ENCODE measurements at regions not wholly inside any gene's neighbourhood (a gene's known extent, or its start where the extent isn't known, plus 50 kb on each side); places are given as distances from the start of the nearest gene placed in this dataset.

GRCh38 chr1:5812295-5812694 is 179.9 kb downstream of the NPHP4 start:
- no peak overlapping the region for H3K4me3 ChIP-seq (ENCODE audit: insufficient read depth, low read depth, low read length)
- no peaks in the 10 kb centered on the region for H3K36me3 ChIP-seq (ENCODE audit: control insufficient read depth, insufficient read depth, low read length)
- no peak overlapping the region for H3K27ac ChIP-seq (ENCODE audit: insufficient read depth, low read depth, low read length, poor library complexity, severe bottlenecking)
- 98 to 100% methylated on average over 1 to 2 of the region's 2 CpGs for WGBS, 2 experiments
- no peaks in the 10 kb centered on the region for H3K9me3 ChIP-seq (ENCODE audit: control insufficient read depth, low read length)
- no peaks in the 10 kb centered on the region for H3K27me3 ChIP-seq (ENCODE audit: control insufficient read depth, insufficient read depth, low read length, poor library complexity, severe bottlenecking)
- no peaks in the 10 kb centered on the region for H3K4me1 ChIP-seq (ENCODE audit: control insufficient read depth, insufficient read depth, low read length)

GRCh38 chr1:5811419-5811818 is 180.8 kb downstream of the NPHP4 start:
- no peaks in the 10 kb centered on the region for H3K36me3 ChIP-seq (ENCODE audit: control insufficient read depth, insufficient read depth, low read length)
- no peaks in the 10 kb centered on the region for H3K4me1 ChIP-seq (ENCODE audit: control insufficient read depth, insufficient read depth, low read length)
- no peaks in the 10 kb centered on the region for H3K27me3 ChIP-seq (ENCODE audit: control insufficient read depth, insufficient read depth, low read length, poor library complexity, severe bottlenecking)
- no peak overlapping the region for H3K4me3 ChIP-seq (ENCODE audit: insufficient read depth, low read depth, low read length)
- 73 to 79% methylated on average over 11 of the region's 11 CpGs for WGBS, 2 experiments
- H3K9me3 ChIP-seq (ENCODE audit: control insufficient read depth, low read length), result no peaks in the 10 kb centered on the region
- no peak overlapping the region for H3K27ac ChIP-seq (ENCODE audit: insufficient read depth, low read depth, low read length, poor library complexity, severe bottlenecking)

DNA sequence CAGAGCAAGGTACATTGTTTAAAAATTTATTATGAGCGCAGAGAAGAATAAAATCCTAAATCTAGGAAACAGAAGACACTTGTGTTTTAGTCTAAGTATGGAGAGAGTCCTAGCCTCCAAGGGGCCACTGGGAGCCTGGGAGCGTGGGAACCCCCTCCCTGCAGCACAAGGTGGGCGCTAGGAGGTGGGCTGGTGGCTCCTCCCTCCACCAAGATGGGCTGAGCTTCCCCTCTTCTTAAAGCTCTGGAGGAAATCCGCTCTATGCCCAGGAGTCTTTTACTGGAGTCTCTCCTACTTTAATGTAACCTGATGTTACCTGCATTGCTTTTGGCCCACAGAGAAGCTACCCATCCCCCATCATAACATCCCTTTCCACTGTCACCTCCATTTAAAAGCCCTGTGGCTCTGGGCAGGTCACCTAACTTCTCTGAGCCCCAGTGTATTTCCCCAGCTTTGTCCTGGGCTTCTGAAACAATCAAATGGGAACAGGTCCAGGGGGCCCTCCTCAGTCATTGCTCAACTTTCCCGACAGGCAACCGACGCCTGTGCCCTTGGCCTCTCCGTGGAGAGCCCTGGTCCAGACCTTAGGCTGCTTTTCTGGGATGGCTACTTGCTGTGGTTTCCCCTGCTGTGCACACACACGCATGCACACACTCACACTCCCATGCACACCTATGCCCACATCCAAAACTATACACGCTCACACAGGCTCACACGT is 181.5 kb downstream of the NPHP4 start:
- Histone ChIP-seq H3K27me3 (ENCODE audit: control insufficient read depth, insufficient read depth, low read length, poor library complexity, severe bottlenecking) (no peaks in the 10 kb centered on the region), H3K4me1 (ENCODE audit: control insufficient read depth, insufficient read depth, low read length) (no peaks in the 10 kb centered on the region), H3K36me3 (ENCODE audit: control insufficient read depth, insufficient read depth, low read length) (no peaks in the 10 kb centered on the region), H3K4me3 (ENCODE audit: insufficient read depth, low read depth, low read length) (no peak overlapping the region), H3K27ac (ENCODE audit: insufficient read depth, low read depth, low read length, poor library complexity, severe bottlenecking) (no peak overlapping the region), H3K9me3 (ENCODE audit: control insufficient read depth, low read length) (no peaks in the 10 kb centered on the region)
- WGBS, 2 experiments, result 82 to 83% methylated on average over 10 to 11 of the region's 11 CpGs

GRCh38 chr1:5810131-5810530 is 182.1 kb downstream of the NPHP4 start:
- WGBS, 2 experiments, result 95 to 96% methylated on average over 16 of the region's 16 CpGs

DNA sequence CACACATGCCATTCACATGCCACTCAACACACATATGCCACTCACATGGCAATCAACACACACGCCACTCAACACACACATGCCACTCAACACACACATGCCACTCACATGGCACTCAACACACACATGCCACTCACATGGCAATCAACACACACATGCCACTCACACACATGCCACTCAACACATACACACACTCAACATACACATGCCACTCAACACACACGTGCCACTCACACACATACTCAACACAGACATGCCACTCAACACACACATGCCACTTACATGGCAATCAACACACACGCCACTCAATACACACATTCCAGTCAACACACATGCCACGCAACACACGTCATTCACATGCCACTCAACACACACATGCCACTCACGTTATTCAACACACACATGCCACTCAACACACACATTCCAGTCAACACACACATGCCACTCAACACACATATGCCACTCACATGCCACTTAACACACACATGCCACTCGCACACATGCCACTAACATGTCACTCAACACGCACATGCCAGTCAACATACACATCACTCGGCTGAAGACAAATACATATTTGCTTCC is 182.9 kb downstream of the NPHP4 start:
- no peak overlapping the region for H3K27ac ChIP-seq (ENCODE audit: insufficient read depth, low read depth, low read length, poor library complexity, severe bottlenecking)
- H3K36me3 ChIP-seq (ENCODE audit: control insufficient read depth, insufficient read depth, low read length), result no peaks in the 10 kb centered on the region
- no peaks in the 10 kb centered on the region for H3K9me3 ChIP-seq (ENCODE audit: control insufficient read depth, low read length)
- H3K4me3 ChIP-seq (ENCODE audit: insufficient read depth, low read depth, low read length), result no peak overlapping the region
- no peaks in the 10 kb centered on the region for H3K4me1 ChIP-seq (ENCODE audit: control insufficient read depth, insufficient read depth, low read length)
- H3K27me3 ChIP-seq (ENCODE audit: control insufficient read depth, insufficient read depth, low read length, poor library complexity, severe bottlenecking), result no peaks in the 10 kb centered on the region
- 91 to 94% methylated on average over 9 of the region's 9 CpGs for WGBS, 2 experiments

More at GRCh38 chr1:5810131-5810530, 182.1 kb downstream of the NPHP4 start:
- Histone ChIP-seq H3K4me1 (ENCODE audit: control insufficient read depth, insufficient read depth, low read length) (no peaks in the 10 kb centered on the region), H3K4me3 (ENCODE audit: insufficient read depth, low read depth, low read length) (no peak overlapping the region), H3K27ac (ENCODE audit: insufficient read depth, low read depth, low read length, poor library complexity, severe bottlenecking) (no peak overlapping the region), H3K36me3 (ENCODE audit: control insufficient read depth, insufficient read depth, low read length) (no peaks in the 10 kb centered on the region), H3K27me3 (ENCODE audit: control insufficient read depth, insufficient read depth, low read length, poor library complexity, severe bottlenecking) (no peaks in the 10 kb centered on the region), H3K9me3 (ENCODE audit: control insufficient read depth, low read length) (no peaks in the 10 kb centered on the region)

GRCh38 chr1:5803851-5804250 is 188.4 kb downstream of the NPHP4 start:
- H3K9me3 ChIP-seq (ENCODE audit: control insufficient read depth, low read length), result no peaks in the 10 kb centered on the region
- no peak overlapping the region for H3K4me3 ChIP-seq (ENCODE audit: insufficient read depth, low read depth, low read length)
- no peaks in the 10 kb centered on the region for H3K36me3 ChIP-seq (ENCODE audit: control insufficient read depth, insufficient read depth, low read length)
- H3K27me3 ChIP-seq (ENCODE audit: control insufficient read depth, insufficient read depth, low read length, poor library complexity, severe bottlenecking), result no peaks in the 10 kb centered on the region
- no peaks in the 10 kb centered on the region for H3K4me1 ChIP-seq (ENCODE audit: control insufficient read depth, insufficient read depth, low read length)
- no peak overlapping the region for H3K27ac ChIP-seq (ENCODE audit: insufficient read depth, low read depth, low read length, poor library complexity, severe bottlenecking)

DNA sequence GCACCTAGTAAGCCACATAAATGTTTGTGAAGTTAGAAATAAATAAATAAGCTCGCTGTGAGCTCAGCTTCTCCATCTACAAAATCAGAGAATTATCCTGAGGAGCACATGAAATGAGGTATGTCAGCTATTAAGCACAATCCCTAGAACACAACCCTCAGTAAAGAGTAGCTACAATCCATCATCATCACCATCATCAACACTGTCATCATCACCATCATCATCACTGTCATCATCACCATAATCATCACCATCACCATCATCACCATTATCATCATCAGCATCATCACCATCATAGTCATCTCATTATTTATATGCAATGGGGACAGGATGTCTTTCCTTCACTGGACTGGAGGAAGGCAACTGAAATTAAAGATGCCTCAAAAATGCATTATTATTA is 189.6 kb downstream of the NPHP4 start:
- Histone ChIP-seq H3K4me3 (ENCODE audit: insufficient read depth, low read depth, low read length) (no peak overlapping the region), H3K27ac (ENCODE audit: insufficient read depth, low read depth, low read length, poor library complexity, severe bottlenecking) (no peak overlapping the region), H3K27me3 (ENCODE audit: control insufficient read depth, insufficient read depth, low read length, poor library complexity, severe bottlenecking) (no peaks in the 10 kb centered on the region), H3K9me3 (ENCODE audit: control insufficient read depth, low read length) (no peaks in the 10 kb centered on the region), H3K36me3 (ENCODE audit: control insufficient read depth, insufficient read depth, low read length) (no peaks in the 10 kb centered on the region), H3K4me1 (ENCODE audit: control insufficient read depth, insufficient read depth, low read length) (peaks cover 10% of the 10 kb centered on the region)
- 89 to 100% methylated on average over 1 of the region's 1 CpG for WGBS, 2 experiments

DNA sequence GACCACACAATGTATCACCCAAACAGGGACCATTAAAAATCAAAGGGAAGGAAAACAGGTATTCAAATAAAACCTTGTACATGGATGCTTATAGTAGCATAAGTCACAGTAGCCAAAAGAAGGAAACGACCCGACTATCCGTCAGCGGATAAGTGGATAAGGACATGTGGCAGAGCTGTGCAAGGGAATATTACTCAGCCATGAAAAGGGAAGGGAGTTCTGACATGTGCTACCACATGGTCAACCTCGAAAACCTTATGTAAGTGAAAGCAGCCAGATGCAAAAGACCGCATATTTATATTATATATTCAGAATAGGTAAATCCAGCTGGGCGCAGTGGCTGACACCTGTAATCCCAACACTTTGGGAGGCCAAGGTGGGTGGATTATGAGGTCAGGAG is 193.3 kb downstream of the NPHP4 start:
- H3K36me3 ChIP-seq (ENCODE audit: control insufficient read depth, insufficient read depth, low read length), result no peaks in the 10 kb centered on the region
- H3K4me3 ChIP-seq (ENCODE audit: insufficient read depth, low read depth, low read length), result no peak overlapping the region
- WGBS, 2 experiments, result 92 to 96% methylated on average over 6 to 7 of the region's 7 CpGs
- H3K27me3 ChIP-seq (ENCODE audit: control insufficient read depth, insufficient read depth, low read length, poor library complexity, severe bottlenecking), result no peaks in the 10 kb centered on the region
- H3K9me3 ChIP-seq (ENCODE audit: control insufficient read depth, low read length), result no peaks in the 10 kb centered on the region
- H3K27ac ChIP-seq (ENCODE audit: insufficient read depth, low read depth, low read length, poor library complexity, severe bottlenecking), result no peak overlapping the region
- H3K4me1 ChIP-seq (ENCODE audit: control insufficient read depth, insufficient read depth, low read length), result peaks cover 11% of the 10 kb centered on the region

DNA sequence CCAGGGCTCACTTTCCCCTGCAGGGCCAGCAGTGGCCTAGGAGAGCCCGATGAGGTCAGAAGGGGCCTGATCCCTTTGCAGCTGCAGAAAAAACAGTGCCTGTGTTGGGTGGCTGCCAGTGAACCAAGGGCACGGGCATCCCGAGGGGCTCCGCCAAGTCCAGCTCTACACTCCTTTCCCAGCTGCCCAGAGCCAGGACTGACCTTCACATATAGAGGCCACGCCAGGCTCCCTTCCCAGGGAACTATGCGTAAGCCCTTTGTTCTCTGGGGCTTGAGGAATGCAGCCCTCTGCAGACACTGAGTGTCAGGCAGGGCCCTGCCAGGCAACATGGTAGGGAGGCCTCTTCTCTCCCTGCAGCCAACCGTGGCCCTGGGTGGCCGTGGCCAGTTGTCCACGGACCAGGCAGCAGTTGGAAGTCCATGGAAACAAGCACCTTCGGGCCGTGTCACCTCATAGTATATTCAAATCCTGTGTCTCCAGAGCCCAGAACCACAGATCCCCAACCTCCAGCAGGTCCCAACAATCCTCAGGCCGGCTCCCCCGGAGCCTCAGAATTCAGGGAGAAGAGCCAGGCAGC is 194.0 kb downstream of the NPHP4 start:
- Histone ChIP-seq H3K9me3 (ENCODE audit: control insufficient read depth, low read length) (no peaks in the 10 kb centered on the region), H3K4me3 (ENCODE audit: insufficient read depth, low read depth, low read length) (no peak overlapping the region), H3K27ac (ENCODE audit: insufficient read depth, low read depth, low read length, poor library complexity, severe bottlenecking) (no peak overlapping the region), H3K27me3 (ENCODE audit: control insufficient read depth, insufficient read depth, low read length, poor library complexity, severe bottlenecking) (no peaks in the 10 kb centered on the region), H3K36me3 (ENCODE audit: control insufficient read depth, insufficient read depth, low read length) (no peaks in the 10 kb centered on the region), H3K4me1 (ENCODE audit: control insufficient read depth, insufficient read depth, low read length) (peaks cover 11% of the 10 kb centered on the region)
- 79 to 81% methylated on average over 13 of the region's 13 CpGs for WGBS, 2 experiments

DNA sequence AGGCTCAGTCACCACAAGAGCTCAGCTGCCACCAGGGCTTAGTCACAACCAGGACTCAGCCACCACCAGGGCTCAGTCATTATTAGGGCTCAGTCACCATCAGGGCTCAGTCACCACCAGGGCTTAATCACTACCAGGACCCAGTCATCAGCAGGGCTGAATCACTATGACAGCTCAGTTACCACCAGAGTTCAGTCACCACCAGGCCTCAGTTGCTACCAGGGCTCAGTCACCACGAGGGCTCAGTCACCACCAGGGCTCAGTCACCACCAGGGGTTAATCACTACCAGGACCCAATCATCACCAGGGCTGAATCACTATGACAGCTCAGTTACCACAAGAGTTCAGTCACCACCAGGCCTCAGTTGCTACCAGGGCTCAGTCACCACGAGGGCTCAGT is 196.2 kb downstream of the NPHP4 start:
- Histone ChIP-seq H3K4me1 (ENCODE audit: control insufficient read depth, insufficient read depth, low read length) (peaks cover 11% of the 10 kb centered on the region), H3K36me3 (ENCODE audit: control insufficient read depth, insufficient read depth, low read length) (no peaks in the 10 kb centered on the region), H3K9me3 (ENCODE audit: control insufficient read depth, low read length) (no peaks in the 10 kb centered on the region), H3K27me3 (ENCODE audit: control insufficient read depth, insufficient read depth, low read length, poor library complexity, severe bottlenecking) (no peaks in the 10 kb centered on the region), H3K4me3 (ENCODE audit: insufficient read depth, low read depth, low read length) (no peak overlapping the region), H3K27ac (ENCODE audit: insufficient read depth, low read depth, low read length, poor library complexity, severe bottlenecking) (no peak overlapping the region)
- 88 to 95% methylated on average over 2 of the region's 2 CpGs for WGBS, 2 experiments

Data from ectodermal cell (in vitro differentiated cells).